HepG2 (cell line): ENCODE measurements at regions not wholly inside any gene's neighbourhood (a gene's known extent, or its start where the extent isn't known, plus 50 kb on each side); places are given as distances from the start of the nearest gene placed in this dataset.
A peak's percentile ranks its signal among the peaks of the same experiment; 100 is the strongest.

Experiments
- ARID3A ChIP-seq: IDR thresholded peaks from 2 replicates; pipeline ENCODE4 v1.6.1; 2012; ENCODE audit warnings: low read depth, low read length, improper control_type of control experiment
- ATF4 ChIP-seq, 2 experiments: fragments of 450-650 bp in 1 of 2; sonication (generic) in 1 of 2; formaldehyde crosslinking; IDR thresholded peaks; 2 replicates each; pipeline versions ENCODE4 v1.5.0 to v1.8.0; 2020 to 2022; ENCODE audit warnings: mild to moderate bottlenecking in 1 of 2, missing genetic modification reagents in 1 of 2
- ATF6 ChIP-seq: sonication (generic); formaldehyde crosslinking; conservative IDR thresholded peaks from 2 replicates; pipeline ENCODE4 v1.4.0; 2020; ENCODE audit warnings: missing genetic modification reagents
- FUBP1 ChIP-seq: sonication (generic); formaldehyde crosslinking; IDR thresholded peaks from 2 replicates; pipeline ENCODE4 v1.5.1; 2020; ENCODE audit warnings: missing genetic modification reagents, mild to moderate bottlenecking, borderline replicate concordance
- HIC2 ChIP-seq: sonication (generic); formaldehyde crosslinking; IDR thresholded peaks from 2 replicates; pipeline ENCODE4 v1.9.0; 2022; ENCODE audit warnings: low read depth, missing genetic modification reagents
- MIER3 ChIP-seq: IDR thresholded peaks from 2 replicates; pipeline ENCODE4 v1.6.1; 2016; ENCODE audit warnings: missing compliant biosample characterization, borderline replicate concordance
- NR2F1 ChIP-seq, 2 experiments: fragments of 450-650 bp in 1 of 2; formaldehyde crosslinking in 1 of 2; IDR thresholded peaks; 2 replicates each; pipeline versions ENCODE4 v1.5.0 to v1.6.1; 2016 to 2020; ENCODE audit warnings: mild to moderate bottlenecking in 1 of 2, missing compliant biosample characterization in 1 of 2, missing genetic modification reagents in 1 of 2, moderate library complexity in 1 of 2
- PATZ1 ChIP-seq: sonication (generic); formaldehyde crosslinking; IDR thresholded peaks from 2 replicates; pipeline ENCODE4 v1.4.0; 2020; ENCODE audit warnings: missing genetic modification reagents
- SPEN ChIP-seq: sonication (generic); formaldehyde crosslinking; IDR thresholded peaks from 2 replicates; pipeline ENCODE4 v1.5.1; 2020; ENCODE audit warnings: low read depth, mild to moderate bottlenecking, missing genetic modification reagents
- TAF1 ChIP-seq: sonication (generic); formaldehyde crosslinking; IDR thresholded peaks from 2 replicates; pipeline ENCODE4 v1.4.0; 2020; ENCODE audit warnings: missing genetic modification reagents
- U2AF2 ChIP-seq: fragments of 200-400 bp; formaldehyde crosslinking; IDR thresholded peaks from 2 replicates; pipeline ENCODE4 v1.6.1; 2017; ENCODE audit warnings: low read depth, mild to moderate bottlenecking, low read length
- ZBTB25 ChIP-seq: IDR thresholded peaks from 2 replicates; pipeline ENCODE4 v1.6.1; 2018; ENCODE audit warnings: missing genetic modification reagents
- ZFP82 ChIP-seq: sonication (generic); formaldehyde crosslinking; IDR thresholded peaks from 2 replicates; pipeline ENCODE4 v1.5.1; 2020; ENCODE audit warnings: mild to moderate bottlenecking, missing genetic modification reagents, borderline replicate concordance
- ZNF143 ChIP-seq: sonication (generic); formaldehyde crosslinking; IDR thresholded peaks from 2 replicates; pipeline ENCODE4 v1.4.0; 2020; ENCODE audit warnings: missing genetic modification reagents

- TF ChIP-seq HIC2 (CRISPR knock-in tag) (peak; percentile 59; the same call in 1 of the 2 replicates), ATF4 (CRISPR knock-in tag; IDR thresholded peaks at IDR 0.05) (peak in 1 of 2 experiments; percentile 84; a peak in 2 of 4 replicates), NR2F1 (CRISPR knock-in tag; IDR thresholded peaks at IDR 0.05) (peak; percentile 95 to 98), U2AF2 (no peak), PATZ1 (peak; percentile 86), SPEN (CRISPR knock-in tag) (no peak; the same call in 1 of the 2 replicates), FUBP1 (no peak), ZFP82 (no peak), ZNF143 (CRISPR knock-in tag) (no peak), MIER3 (CRISPR knock-in tag) (peak; percentile 95; the same call in 1 of the 2 replicates), ARID3A (peak; percentile 8), ATF6 (CRISPR knock-in tag) (peak; percentile 73; the same call in 1 of the 2 replicates), TAF1 (peak; percentile 28; the same call in 1 of the 2 replicates), ZBTB25 (CRISPR knock-in tag) (0 out of 2 replicates have a peak, but pooled peaks have one; percentile 49)
Measured at GRCh38 chr13:50244713-50245574, 229.7 kb downstream of the KCNRG start (continued).
